B cell (primary cell): ENCODE measurements at regions not wholly inside any gene's neighbourhood (a gene's known extent, or its start where the extent isn't known, plus 50 kb on each side); places are given as distances from the start of the nearest gene placed in this dataset.

ENCODE experiments used
- ATAC-seq: fragments of 200-7000 bp; cut with Tn5 transposase; one replicate; pipeline ENCODE4 v1.10.0; 2021; ENCODE audit warnings: low read depth, mild to moderate bottlenecking, moderate number of reproducible peaks, moderate library complexity
- CTCF ChIA-PET: fragments of 350-600 bp; sonication (Branson Sonifier 250); formaldehyde crosslinking; loops from one replicate; lab custom pipeline; 2021; ENCODE audit warnings: antibody characterized with exemption, inconsistent platforms; lab: Charles Lee
- POLR2A ChIA-PET: fragments of 350-600 bp; sonication (Branson Sonifier 250); formaldehyde crosslinking; loops from one replicate; lab custom pipeline; 2021; ENCODE audit warnings: antibody characterized with exemption; lab: Charles Lee
- DNase-seq: peaks from one replicate; pipeline ENCODE4 v3.0.0; 2013
- H2AFZ ChIP-seq: 2 replicates; pipeline ENCODE4 v1.6.1; 2012; ENCODE audit warnings: mild to moderate bottlenecking, low read depth, low read length; ENCODE audit not compliant: insufficient read depth, poor library complexity, severe bottlenecking
- H3K27ac ChIP-seq, 2 donors: 1 replicate in 1 of 2; 2 replicates in 1 of 2; pipeline ENCODE4 v1.5.1; 2012 to 2013; ENCODE audit warnings: low read length in 2 of 2, mild to moderate bottlenecking in 2 of 2, moderate library complexity in 1 of 2
- H3K27me3 ChIP-seq, 4 experiments: fragments of 200-600 bp in 1 of 4; sonication (generic) in 1 of 4; replicated peaks in 1 of 4; 1 replicate in 2 of 4; 2 replicates in 2 of 4; pipeline versions ENCODE4 v1.6.1 to v1.7.0; 2013 to 2016; ENCODE audit warnings: low read length in 3 of 4, mild to moderate bottlenecking in 2 of 4, mixed read lengths in 1 of 4, moderate library complexity in 1 of 4; ENCODE audit not compliant: insufficient read depth in 4 of 4, control insufficient read depth in 3 of 4; ENCODE audit errors: control extremely low read depth in 1 of 4
- H3K36me3 ChIP-seq, 2 experiments: replicated peaks in 1 of 2; 1 replicate in 1 of 2; 2 replicates in 1 of 2; pipeline versions ENCODE4 v1.6.1 to v1.7.1; 2013; ENCODE audit warnings: low read length in 1 of 2; ENCODE audit not compliant: insufficient read depth in 2 of 2, control insufficient read depth in 1 of 2; ENCODE audit errors: control extremely low read depth in 1 of 2, extremely low read depth in 1 of 2
- H3K4me1 ChIP-seq, 2 donors: fragments of 200-600 bp in 1 of 2; sonication (generic) in 1 of 2; 1 replicate in 1 of 2; 2 replicates in 1 of 2; pipeline versions ENCODE4 v1.5.1 to v1.6.1; 2013 to 2017; ENCODE audit warnings: low read length in 2 of 2; ENCODE audit not compliant: control insufficient read depth in 2 of 2, insufficient read depth in 2 of 2
- H3K4me2 ChIP-seq: replicated peaks from 2 replicates; pipeline ENCODE3; 2012; ENCODE audit warnings: mild to moderate bottlenecking, low read depth, low read length; ENCODE audit not compliant: poor library complexity, severe bottlenecking
- H3K4me3 ChIP-seq, 5 experiments: fragments of 200-600 bp in 1 of 5; sonication (generic) in 1 of 5; 1 replicate in 3 of 5; 2 replicates in 2 of 5; pipeline versions ENCODE4 v1.5.1 to v1.7.0; 2011 to 2016; ENCODE audit warnings: low read length in 4 of 5, mild to moderate bottlenecking in 4 of 5, low read depth in 2 of 5, control low read depth in 1 of 5, moderate library complexity in 1 of 5; ENCODE audit not compliant: insufficient read depth in 1 of 5; ENCODE audit errors: control extremely low read depth in 1 of 5, extremely low read depth in 1 of 5
- H3K79me2 ChIP-seq: fragments of 200-600 bp; sonication (generic); one replicate; pipeline ENCODE4 v1.6.0; 2016; ENCODE audit warnings: low read length; ENCODE audit not compliant: control insufficient read depth, insufficient read depth
- H3K9ac ChIP-seq: fragments of 200-600 bp; sonication (generic); 2 replicates; pipeline ENCODE4 v1.6.1; 2017; ENCODE audit warnings: mild to moderate bottlenecking, low read length, moderate library complexity
- H3K9me3 ChIP-seq, 3 donors: one replicate each; pipeline versions ENCODE4 v1.6.1 to v1.7.1; 2013; ENCODE audit warnings: low read length in 2 of 3; ENCODE audit not compliant: control insufficient read depth in 2 of 3, insufficient read depth in 1 of 3; ENCODE audit errors: control extremely low read depth in 1 of 3
- H4K20me1 ChIP-seq: 2 replicates; pipeline ENCODE4 v1.6.0; 2012; ENCODE audit warnings: mild to moderate bottlenecking, low read length; ENCODE audit not compliant: insufficient read depth, control insufficient read depth, poor library complexity, severe bottlenecking
- H3K27ac Mint-ChIP-seq: one replicate; pipeline ENCODE4 v1.8.0; 2021; ENCODE audit warnings: mixed read lengths
- H3K27me3 Mint-ChIP-seq: one replicate; pipeline ENCODE4 v1.8.0; 2021; ENCODE audit warnings: mixed read lengths
- H3K4me1 Mint-ChIP-seq: one replicate; pipeline ENCODE4 v1.8.0; 2021; ENCODE audit warnings: mixed read lengths
- H3K4me3 Mint-ChIP-seq: one replicate; pipeline ENCODE4 v1.8.0; 2021; ENCODE audit warnings: mixed read lengths
- H3K9me3 Mint-ChIP-seq: one replicate; pipeline ENCODE4 v1.8.0; 2022; ENCODE audit warnings: mixed read lengths; ENCODE audit not compliant: insufficient read depth
- EZH2 ChIP-seq: IDR thresholded peaks from 2 replicates; pipeline ENCODE4 v1.6.1; 2012; ENCODE audit warnings: borderline replicate concordance, low read depth, mild to moderate bottlenecking, moderate library complexity, low read length; ENCODE audit not compliant: insufficient read depth, poor library complexity, severe bottlenecking
- WGBS: methylation state at CpG from one replicate; pipeline ENCODE4 v1.1.5; 2013; ENCODE audit warnings: missing lambda C conversion rate; ENCODE audit not compliant: insufficient coverage; 5-methylcytosine and 5-hydroxymethylcytosine counted together
- intact Hi-C: fragments of 100-400 bp; cut with micrococcal nuclease; formaldehyde crosslinking; loops from one replicate; pipeline ENCODE4 v1.10.0; 2022
- TF ChIP-seq, protein P1 (sequence below): fragments of 200-600 bp; IDR thresholded peaks from one replicate; pipeline ENCODE4 v1.8.0; 2022; ENCODE audit warnings: antibody characterized with exemption, mild to moderate bottlenecking

DNA sequence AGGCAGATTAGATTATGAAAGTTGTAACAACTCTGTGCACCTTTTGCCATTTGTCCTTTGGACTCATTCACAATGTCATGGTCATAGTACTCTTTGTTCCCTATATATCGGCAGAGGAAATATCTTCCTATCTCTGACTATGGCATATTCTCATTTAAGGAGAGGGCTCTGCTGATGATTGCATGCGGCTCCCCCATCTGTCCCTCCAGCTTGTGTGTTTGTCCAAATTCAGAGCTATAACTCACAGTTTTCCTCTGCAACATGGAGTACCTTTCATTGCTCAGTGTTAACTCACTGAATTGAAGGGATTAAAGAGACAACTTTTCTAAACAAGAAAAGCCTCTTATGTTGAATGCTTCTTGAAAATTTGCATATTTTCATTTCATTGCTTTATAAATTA, 145.5 kb downstream of the OTUD1 start:
- H3K4me1 ChIP-seq = no peaks in the 10 kb centered on the region
- H3K4me1 Mint-ChIP-seq = no peaks in the 10 kb centered on the region
- no peaks in the 10 kb centered on the region for H3K9me3 ChIP-seq
- H4K20me1 ChIP-seq = no peaks in the 10 kb centered on the region
- peaks cover 5% of the 10 kb centered on the region for H3K9me3 Mint-ChIP-seq
- ChIA-PET CTCF (no interaction called here), POLR2A (no interaction called here)
- H2AFZ ChIP-seq = no peak overlapping the region
- H3K36me3 ChIP-seq = no peaks in the 10 kb centered on the region
- no CpG with 5 or more reads among the region's 2 CpGs for WGBS
- no peak overlapping the region for H3K27ac ChIP-seq
- H3K4me3 Mint-ChIP-seq = no peak overlapping the region
- H3K27ac Mint-ChIP-seq = no peak overlapping the region
- DNase-seq = no peak
- no peak overlapping the region for H3K9ac ChIP-seq
- intact Hi-C loops = no loop called here
- no peak overlapping the region for H3K4me2 ChIP-seq
- TF ChIP-seq EZH2 = no peak
- TF ChIP-seq, protein P1, sequence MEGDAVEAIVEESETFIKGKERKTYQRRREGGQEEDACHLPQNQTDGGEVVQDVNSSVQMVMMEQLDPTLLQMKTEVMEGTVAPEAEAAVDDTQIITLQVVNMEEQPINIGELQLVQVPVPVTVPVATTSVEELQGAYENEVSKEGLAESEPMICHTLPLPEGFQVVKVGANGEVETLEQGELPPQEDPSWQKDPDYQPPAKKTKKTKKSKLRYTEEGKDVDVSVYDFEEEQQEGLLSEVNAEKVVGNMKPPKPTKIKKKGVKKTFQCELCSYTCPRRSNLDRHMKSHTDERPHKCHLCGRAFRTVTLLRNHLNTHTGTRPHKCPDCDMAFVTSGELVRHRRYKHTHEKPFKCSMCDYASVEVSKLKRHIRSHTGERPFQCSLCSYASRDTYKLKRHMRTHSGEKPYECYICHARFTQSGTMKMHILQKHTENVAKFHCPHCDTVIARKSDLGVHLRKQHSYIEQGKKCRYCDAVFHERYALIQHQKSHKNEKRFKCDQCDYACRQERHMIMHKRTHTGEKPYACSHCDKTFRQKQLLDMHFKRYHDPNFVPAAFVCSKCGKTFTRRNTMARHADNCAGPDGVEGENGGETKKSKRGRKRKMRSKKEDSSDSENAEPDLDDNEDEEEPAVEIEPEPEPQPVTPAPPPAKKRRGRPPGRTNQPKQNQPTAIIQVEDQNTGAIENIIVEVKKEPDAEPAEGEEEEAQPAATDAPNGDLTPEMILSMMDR = no peak
- H3K79me2 ChIP-seq = no peaks in the 10 kb centered on the region
- H3K27me3 ChIP-seq = no peaks in the 10 kb centered on the region
- H3K27me3 Mint-ChIP-seq = no peaks in the 10 kb centered on the region
- no peak for ATAC-seq
- H3K4me3 ChIP-seq = no peak overlapping the region

DNA sequence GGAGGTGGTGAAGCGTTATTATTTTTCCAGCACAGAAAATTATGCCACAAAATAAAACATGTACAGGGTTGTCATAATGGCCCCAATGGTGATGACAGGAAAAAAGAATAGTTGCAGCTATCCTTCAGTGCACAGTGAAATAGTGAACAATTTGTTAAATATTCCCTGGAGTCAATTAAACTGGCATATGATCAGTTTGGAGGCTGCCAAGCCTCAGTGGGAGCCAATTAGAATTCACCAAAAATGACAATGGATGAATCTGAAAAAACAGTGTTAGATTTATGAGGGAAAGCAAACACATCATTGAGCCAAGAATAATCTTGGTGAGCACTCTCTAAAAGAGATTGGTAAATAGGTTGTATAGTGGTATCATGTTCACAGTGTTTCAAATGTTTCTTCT, 146.3 kb downstream of the OTUD1 start:
- Histone ChIP-seq H4K20me1 (no peaks in the 10 kb centered on the region), H3K36me3 (no peaks in the 10 kb centered on the region), H3K9me3 (no peaks in the 10 kb centered on the region), H3K4me3 (no peak overlapping the region), H3K9ac (no peak overlapping the region), H3K27ac (no peak overlapping the region), H3K4me1 (no peaks in the 10 kb centered on the region), H3K4me2 (no peak overlapping the region), H3K27me3 (no peaks in the 10 kb centered on the region), H3K79me2 (no peaks in the 10 kb centered on the region), H2AFZ (no peak overlapping the region)
- no CpG with 5 or more reads among the region's 1 CpG for WGBS
- no peak for ATAC-seq
- DNase-seq = no peak
- POLR2A ChIA-PET = no interaction called here
- peaks cover 5% of the 10 kb centered on the region for H3K9me3 Mint-ChIP-seq
- CTCF ChIA-PET = no interaction called here
- no peaks in the 10 kb centered on the region for H3K4me1 Mint-ChIP-seq
- TF ChIP-seq EZH2 = no peak
- TF ChIP-seq, protein P1 = no peak
- no peaks in the 10 kb centered on the region for H3K27me3 Mint-ChIP-seq
- intact Hi-C loops = no loop called here
- H3K4me3 Mint-ChIP-seq = no peak overlapping the region
- H3K27ac Mint-ChIP-seq = no peak overlapping the region
